GM18868 (cell line): ENCODE measurements at regions not wholly inside any gene's neighbourhood (a gene's known extent, or its start where the extent isn't known, plus 50 kb on each side); places are given as distances from the start of the nearest gene placed in this dataset.

ENCODE experiments used
- ATAC-seq: cut with Tn5 transposase; IDR thresholded peaks from one replicate; pipeline ENCODE4 v1.9.1; 2021; ENCODE audit warnings: mild to moderate bottlenecking, moderate library complexity; ENCODE audit not compliant: unreplicated experiment

DNA sequence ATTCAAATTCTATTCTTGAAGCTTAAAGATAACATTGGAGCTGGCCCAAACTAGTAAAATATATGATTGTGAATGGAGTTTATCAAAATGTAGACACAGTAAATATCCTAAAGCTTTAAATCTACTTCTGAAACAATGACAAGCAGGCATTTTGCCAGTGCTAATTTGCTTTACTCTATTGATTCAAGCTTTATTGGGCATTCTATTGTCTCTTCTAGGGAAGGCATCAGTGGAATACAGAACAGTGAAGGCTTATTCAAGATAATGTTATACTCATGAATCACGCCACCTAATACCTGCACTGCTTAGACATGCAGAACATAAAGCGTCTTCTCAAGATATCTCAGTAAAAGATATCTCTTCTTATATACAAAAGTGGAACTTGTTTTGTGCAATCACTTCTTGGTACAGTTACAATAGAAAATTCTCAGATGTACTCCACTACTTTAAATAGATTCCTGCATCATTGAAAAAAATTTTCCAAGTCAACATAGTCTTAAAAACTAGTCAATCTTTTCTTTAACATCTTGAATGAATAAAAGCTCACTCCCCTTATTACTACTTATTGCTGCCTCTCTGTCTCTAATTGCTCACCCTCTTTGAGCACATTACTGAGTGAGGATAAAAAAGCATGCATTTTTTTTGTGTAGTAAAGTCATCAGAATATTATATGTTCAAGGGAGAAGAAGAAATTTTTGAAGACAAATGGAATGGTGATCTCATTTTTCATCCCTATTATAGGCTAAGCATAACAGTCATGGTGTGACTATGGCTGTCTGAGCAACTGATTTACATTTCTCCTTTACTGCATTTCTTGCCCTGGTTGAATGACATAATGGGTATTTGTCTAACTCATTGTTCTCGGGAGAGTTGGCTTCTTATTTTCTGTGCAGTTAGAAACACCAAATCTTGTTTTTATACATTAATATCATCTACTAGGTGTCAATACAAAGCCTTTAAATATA is 98.0 kb upstream of the E2F7 start:
- no peak for ATAC-seq

DNA sequence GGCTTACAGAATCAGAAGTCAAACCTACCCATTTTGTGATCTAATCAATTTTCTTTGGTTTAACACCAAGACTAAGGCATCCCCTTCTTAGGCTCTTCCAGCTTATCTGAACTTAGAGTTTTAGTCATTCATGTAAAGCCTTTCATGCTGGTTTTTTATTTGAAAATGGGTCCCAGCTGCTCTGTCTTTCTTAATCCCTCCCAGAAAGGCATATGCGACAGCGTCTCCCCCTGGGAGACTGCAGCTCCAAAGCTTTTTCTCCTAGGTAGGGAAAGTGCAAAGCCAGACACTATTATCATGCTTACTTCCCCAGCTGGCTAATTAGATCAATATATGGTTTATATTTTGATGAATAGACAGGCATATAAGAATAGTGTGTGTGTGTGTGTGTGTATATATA is 96.6 kb upstream of the E2F7 start:
- ATAC-seq: no peak

DNA sequence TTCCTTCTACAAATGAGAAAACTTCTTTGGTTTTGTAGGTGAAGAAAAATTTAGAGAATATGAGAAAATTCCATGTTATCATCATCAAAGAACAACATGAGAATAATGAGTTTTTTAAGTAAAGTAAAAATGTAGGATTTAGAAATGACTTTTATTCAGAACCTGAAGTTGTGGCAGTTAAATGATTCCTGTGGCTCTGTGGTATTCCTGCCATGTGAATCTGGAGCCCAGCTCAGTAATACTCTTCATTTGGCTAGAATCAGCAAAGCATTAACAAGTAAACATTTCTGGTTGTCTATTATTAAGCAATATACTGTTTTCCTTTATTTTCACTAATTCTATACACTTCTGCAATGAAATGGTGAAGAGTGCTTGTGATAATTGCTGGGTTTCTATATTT is 95.6 kb upstream of the E2F7 start:
- ATAC-seq: no peak

DNA sequence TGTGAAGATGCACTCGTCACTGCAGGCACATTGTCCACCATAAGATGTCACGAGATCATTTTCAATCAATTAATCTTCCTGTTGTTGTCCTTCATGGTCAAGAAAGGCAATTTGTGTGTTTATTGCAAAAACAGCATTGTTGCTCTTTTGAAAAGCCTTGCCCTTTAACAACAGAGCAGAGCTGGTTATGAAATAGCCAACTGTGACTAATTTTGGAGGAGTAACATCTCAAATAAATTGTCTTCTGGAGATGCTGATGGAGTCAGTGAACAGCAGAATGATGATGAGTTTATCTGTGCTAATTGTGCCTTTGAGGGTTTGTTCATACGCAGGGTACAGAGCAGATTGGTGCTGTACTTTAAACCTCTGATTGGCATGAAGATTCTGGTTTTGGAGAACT is 88.3 kb upstream of the E2F7 start:
- no peak for ATAC-seq

DNA sequence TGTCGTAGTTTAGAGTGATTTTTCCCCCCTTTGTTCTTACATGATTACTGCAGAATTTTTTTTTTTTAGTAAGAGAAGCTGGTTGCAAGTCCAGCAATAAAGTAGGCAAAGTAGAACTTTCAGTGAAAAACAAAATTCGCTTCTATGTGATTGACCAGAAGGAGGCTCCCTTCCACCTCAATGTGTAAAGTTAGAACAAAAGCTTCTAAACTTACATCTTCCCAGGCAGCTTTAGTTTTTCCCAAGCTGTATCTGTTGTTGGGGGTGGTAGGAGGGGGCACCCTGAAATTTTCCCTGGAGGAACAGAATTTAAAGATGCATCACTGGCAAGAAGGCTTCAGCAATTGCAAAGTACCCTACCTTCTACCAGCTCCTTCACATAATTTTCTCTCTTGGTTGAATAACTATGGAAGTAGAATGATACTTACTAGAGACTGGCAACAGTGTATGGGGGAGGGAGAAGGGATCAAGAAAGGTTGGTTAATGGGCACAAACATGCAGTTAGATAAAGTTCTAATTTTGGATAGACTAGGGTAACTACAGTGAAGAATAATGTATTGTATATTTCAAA is 87.3 kb upstream of the E2F7 start:
- no peak for ATAC-seq

DNA sequence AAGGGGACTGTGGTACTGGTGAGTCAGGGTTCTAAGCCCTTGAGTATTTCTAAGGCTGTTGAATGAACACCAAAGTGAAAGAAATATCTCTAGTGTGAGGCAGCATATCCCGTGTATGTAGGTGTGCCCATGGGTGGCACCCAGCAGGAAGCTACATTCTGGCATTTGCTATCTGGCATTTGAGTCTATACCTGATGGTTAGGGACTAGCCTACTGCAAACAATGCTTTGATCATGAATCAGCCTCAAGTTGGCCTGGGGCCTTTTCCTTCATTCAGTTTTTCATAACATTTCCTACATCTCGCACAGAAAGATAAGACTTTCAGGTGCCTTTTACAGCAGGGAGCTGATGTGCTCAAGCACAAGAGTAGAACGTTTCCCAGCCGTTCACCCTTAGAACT is 85.7 kb upstream of the E2F7 start:
- ATAC-seq: no peak

DNA sequence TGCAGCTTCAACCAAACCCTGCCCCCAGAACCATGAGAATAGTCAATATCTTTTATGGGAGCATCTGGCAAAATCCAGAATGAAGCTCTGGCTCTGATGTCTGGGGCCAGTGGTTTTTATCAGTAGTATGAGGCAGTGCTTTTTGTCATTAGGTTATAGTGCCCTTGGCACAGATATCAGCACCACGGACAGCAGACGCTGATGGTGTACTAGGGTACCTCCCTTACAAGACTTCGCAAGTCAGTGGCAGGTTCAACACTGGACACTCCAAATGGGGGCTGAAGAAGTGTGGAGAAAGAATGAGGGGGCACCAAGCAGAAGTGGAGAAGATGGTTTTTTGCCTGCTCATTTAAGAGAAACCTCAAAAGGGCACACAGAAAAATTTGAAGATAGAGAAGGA is 68.2 kb upstream of the E2F7 start:
- peak; percentile 63 for ATAC-seq

DNA sequence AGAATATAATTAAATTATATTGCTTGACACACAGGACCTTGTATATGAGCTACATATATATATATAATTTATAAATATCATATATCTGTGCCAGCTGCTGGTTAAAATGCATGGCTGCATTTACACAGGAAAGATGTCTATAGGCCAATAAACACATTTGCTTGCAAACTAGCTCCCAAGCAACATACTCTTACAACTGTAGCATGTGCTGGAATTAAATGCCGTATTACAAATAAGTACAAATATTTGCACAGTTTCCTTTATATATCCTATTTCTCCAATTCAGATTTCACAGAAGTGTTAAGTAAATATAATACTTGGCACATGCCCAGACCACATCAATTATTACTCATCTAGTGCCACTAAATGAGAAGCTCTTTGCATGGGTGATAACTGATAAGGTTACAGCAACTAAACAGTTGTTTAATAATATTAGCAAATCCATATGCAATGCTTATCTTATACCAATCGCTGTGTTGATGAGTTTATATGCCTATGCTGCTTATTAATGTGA is 66.7 kb upstream of the E2F7 start:
- no peak for ATAC-seq

DNA sequence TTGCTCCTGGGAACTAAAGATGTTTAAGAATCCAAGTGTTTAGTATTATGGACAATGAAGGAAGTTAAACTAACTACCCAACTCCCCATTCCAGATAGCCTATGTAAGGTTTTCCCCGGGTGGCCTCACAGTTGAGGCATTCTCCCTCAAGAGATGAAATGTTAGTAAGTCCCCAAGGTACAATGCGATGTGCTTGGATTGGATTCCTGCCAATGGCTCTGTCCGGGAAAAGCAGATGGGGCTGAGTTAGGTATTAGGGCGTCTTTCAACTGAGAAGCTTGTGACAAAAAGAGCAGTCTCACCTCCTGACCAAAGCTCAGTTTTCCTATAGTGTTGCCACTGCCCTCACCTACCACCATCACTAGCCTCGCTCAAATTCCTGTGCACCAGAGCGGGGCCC is 64.8 kb upstream of the E2F7 start:
- ATAC-seq: no peak

DNA sequence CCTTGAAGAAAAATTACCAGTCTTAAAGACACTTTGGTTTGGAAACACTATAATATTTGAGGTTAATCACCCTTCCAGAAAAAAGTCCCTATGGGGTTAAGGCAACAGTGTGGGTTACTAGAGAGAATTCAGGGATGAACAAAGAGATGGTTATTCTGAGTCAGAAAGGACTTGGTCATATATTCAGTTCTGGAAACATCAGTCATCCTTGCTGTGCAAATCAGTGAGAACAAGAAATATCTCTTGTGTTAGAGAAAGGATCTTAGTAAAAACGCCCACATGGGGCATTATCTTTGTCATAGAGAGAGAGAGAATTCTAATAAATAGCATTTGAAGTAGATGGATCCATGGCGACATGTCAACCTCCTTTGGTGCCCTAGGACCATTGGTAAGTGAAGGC is 59.4 kb upstream of the E2F7 start:
- ATAC-seq: peak; percentile 76

DNA sequence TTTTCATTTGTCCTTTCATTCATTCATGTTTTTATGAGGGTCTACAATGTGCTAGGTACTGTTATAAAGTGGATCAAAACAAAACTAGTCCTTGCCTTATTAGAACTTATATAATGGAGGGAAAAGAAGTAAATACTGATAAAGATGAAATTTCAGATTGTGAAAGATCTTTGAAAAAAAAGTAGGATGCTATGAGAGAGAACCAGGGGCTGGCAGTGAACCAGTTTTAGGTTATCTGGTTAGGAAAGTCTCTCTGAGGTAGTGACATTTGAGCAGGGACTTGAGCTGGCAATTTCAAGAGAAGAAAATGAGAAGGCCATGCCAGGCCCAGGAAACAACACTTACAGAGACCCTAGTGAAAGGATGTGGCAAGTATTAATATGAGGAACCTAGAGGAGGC is 57.3 kb upstream of the E2F7 start:
- no peak for ATAC-seq

DNA sequence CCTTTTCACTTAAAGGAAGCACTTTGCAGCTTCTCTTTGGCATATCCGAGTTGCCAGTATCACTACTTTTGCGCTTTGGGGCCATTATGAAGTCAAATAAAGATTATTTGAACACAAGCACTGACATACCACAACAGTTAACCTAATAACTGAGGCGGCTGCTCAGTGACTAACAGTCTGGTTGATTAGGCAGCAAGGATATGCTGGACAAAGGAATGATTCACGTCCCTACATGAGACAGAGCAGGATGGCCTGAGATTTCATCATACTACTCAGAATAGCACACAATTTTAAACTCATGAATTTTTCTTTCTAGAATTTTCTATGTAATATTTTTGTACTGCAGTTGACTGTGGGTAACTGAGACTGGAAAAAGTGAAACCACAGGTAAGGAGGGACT is 56.9 kb upstream of the E2F7 start:
- ATAC-seq: no peak

DNA sequence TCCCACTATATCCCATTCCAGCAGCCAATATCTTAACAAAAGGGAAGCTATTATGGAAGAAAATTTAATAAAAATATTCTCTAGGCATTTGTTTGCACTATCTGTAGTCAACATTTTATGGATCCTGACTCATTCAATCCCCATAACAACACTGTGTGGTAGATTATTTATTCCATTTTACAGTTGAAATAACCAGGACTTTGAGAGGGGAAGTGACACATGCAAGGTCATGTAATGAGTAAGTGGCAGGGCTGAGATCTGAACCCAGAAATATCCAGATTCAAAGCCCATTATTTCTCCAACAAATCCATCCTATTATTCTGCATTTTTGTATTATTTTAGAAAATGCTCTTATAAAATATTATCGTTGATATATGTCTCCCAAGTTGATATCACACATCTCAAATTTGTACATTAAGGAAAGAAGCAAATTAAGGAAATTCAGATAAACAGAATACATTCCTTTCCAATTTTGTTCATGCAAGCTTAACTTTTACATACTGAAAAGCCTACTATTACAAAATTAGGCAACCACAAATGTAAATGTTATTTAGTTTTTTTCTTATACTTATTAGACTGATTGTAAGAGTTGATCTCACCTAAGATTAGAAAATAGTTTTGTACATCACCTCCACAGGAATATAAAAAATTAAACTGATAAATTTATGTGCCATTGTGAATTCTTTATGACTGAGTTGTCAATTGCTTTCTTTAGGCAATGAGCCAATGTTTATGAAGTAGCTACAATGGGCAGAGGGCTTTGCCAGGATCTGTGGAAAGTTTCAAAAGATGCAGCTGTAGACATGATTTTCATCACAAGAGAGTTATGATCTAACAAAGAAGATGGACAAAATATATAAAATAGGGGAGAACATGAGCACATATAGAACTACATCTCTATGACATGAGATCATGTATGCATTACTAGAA is 55.1 kb upstream of the E2F7 start:
- no peak for ATAC-seq

DNA sequence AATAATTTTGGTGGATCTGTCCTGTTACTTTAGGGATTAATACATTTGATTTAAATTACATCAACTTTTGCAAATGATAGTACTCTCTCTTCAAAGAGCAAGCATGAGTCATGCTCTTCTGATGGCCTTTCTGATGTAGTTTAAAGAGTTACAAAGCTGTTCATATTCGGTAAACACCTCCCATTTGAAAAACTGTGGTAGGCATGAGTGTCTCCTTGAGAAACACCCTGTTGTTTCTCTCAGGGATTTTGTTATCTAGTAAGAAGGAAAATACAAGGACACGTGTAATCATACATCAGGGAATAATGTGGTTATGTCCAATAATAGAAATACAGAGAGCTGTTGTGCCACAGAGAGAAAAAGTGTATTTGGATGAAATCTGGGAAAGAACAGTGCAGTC is 53.3 kb upstream of the E2F7 start:
- no peak for ATAC-seq

DNA sequence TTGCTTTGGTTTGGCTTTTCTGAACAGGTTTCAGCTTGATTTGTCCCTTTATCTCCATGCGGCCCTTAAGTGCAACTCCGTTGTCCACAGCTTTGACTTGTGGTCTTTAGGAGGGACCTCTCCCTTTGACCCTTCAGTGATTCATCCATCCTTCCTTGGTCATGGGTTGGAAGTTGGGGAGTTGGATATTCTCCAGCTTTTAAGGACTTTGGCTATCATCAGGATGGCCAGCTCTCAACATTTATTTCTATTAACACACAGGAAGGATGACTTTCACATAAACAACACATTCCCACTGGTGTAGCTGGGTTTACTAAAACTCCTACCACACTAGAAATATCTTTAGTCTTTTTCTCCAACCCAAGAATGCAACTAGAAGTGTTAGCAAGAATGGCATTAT is 50.9 kb upstream of the E2F7 start:
- ATAC-seq: no peak

DNA sequence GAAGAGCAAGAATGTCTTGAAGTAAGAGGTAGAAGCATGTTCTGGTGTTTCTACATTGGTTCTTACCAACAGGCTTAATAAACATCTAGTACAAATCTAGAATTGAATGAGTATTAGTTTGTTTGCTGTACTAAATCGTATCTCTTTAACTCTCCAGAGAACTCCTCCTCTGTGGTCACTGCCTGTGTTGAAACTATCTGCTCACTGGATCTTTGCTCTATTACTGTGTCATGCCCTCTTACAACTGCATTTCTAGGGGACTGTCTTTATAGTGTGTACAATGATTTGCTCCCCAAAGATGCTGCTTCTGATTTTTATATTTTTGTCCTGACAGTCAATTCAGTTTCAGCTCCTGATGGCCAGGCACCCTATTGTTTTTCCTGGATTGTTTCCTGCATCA is 50.1 kb upstream of the E2F7 start:
- no peak for ATAC-seq
